BE2C (cell line): ENCODE measurements at regions not wholly inside any gene's neighbourhood (a gene's known extent, or its start where the extent isn't known, plus 50 kb on each side); places are given as distances from the start of the nearest gene placed in this dataset.

Source experiments
- DNase-seq: peaks from one replicate; pipeline ENCODE4 v3.0.0-alpha.2; 2020
- H3K27me3 ChIP-seq: fragments of 250-450 bp; sonication (Bioruptor Pico); 2 replicates; pipeline ENCODE4 v1.5.1; 2020; ENCODE audit warnings: mild to moderate bottlenecking
- H3K36me3 ChIP-seq: fragments of 250-450 bp; sonication (Bioruptor Pico); 2 replicates; pipeline ENCODE4 v1.5.1; 2020; ENCODE audit warnings: mild to moderate bottlenecking
- H3K4me1 ChIP-seq: fragments of 250-450 bp; sonication (Bioruptor Pico); 2 replicates; pipeline ENCODE4 v1.5.1; 2020
- H3K4me3 ChIP-seq: 2 replicates; pipeline ENCODE4 v1.5.1; 2011; ENCODE audit warnings: low read depth, low read length
- H3K9me3 ChIP-seq: fragments of 250-450 bp; sonication (Bioruptor Pico); 2 replicates; pipeline ENCODE4 v1.5.1; 2020
- TF ChIP-seq, protein P1 (sequence below): IDR thresholded peaks from 2 replicates; pipeline ENCODE4 v1.5.1; 2012; ENCODE audit warnings: mild to moderate bottlenecking, low read depth, low read length

DNA sequence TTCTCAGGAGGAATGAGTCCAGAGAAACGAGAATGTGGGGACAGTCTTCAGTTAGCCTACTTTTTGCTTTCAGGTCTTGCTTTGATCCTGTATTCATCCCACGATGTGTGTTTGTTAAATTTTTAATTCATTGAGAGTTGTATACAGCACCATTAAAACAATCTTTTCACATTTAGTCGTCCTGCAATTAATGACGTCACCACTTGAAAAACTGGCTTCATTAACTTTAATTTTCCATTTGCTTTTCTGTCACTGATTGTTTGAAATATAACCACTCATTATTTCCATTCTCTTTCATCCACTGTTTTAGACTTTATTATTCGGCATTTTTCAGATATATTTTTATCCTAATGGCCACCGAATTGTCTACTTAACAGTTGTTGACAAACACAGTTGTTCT lies 146.9 kb downstream of the TFEC start:
- no peaks in the 10 kb centered on the region for H3K27me3 ChIP-seq
- no peak overlapping the region for H3K4me3 ChIP-seq
- no peaks in the 10 kb centered on the region for H3K4me1 ChIP-seq
- DNase-seq = no peak
- H3K36me3 ChIP-seq = no peaks in the 10 kb centered on the region
- TF ChIP-seq, protein P1, sequence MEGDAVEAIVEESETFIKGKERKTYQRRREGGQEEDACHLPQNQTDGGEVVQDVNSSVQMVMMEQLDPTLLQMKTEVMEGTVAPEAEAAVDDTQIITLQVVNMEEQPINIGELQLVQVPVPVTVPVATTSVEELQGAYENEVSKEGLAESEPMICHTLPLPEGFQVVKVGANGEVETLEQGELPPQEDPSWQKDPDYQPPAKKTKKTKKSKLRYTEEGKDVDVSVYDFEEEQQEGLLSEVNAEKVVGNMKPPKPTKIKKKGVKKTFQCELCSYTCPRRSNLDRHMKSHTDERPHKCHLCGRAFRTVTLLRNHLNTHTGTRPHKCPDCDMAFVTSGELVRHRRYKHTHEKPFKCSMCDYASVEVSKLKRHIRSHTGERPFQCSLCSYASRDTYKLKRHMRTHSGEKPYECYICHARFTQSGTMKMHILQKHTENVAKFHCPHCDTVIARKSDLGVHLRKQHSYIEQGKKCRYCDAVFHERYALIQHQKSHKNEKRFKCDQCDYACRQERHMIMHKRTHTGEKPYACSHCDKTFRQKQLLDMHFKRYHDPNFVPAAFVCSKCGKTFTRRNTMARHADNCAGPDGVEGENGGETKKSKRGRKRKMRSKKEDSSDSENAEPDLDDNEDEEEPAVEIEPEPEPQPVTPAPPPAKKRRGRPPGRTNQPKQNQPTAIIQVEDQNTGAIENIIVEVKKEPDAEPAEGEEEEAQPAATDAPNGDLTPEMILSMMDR = no peak
- no peaks in the 10 kb centered on the region for H3K9me3 ChIP-seq

DNA sequence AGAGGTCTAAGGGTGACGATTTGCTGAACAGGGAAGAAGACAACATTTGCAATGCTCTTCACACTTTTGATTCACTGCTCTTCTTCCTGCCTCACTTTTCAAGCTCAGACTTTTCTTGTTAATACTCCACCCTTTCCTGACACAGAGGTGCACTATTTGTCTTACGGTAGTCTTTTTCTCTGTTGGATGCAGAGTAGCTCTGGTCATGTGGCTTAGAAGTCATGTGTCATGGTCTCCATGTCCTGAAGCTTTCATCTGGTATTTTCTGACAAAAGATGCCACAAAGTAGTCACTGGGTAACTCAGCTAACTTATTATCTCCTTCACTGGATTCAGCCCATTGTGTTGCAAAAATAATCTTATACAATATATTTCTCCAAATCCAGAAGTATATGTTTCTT lies 149.1 kb downstream of the TFEC start:
- Histone ChIP-seq H3K9me3 (no peaks in the 10 kb centered on the region), H3K27me3 (no peaks in the 10 kb centered on the region), H3K4me1 (no peaks in the 10 kb centered on the region), H3K36me3 (no peaks in the 10 kb centered on the region), H3K4me3 (no peak overlapping the region)
- TF ChIP-seq, protein P1 = no peak
- DNase-seq = no peak

DNA sequence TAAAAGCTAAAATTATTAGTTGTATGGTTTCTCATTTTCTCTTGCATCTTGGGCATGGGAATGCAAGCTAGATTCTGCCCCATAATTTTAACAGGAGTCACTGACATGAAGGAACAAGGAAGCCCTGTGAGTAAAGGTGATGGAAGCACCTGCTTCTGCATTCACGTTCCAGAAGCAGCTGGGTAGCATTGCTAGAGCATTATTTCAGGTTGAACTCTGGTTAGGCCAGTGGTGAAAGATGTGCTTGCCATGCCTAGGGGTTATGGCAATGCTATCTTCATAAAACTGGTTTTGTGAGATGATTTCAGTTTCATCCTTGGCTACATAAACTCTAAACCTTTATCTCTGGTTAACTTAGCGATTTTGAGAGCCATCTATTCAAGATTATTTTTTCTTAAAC lies 151.4 kb downstream of the TFEC start:
- Histone ChIP-seq H3K9me3 (no peaks in the 10 kb centered on the region), H3K27me3 (no peaks in the 10 kb centered on the region), H3K4me3 (no peak overlapping the region), H3K36me3 (no peaks in the 10 kb centered on the region), H3K4me1 (no peaks in the 10 kb centered on the region)
- no peak for DNase-seq
- TF ChIP-seq, protein P1 = no peak

DNA sequence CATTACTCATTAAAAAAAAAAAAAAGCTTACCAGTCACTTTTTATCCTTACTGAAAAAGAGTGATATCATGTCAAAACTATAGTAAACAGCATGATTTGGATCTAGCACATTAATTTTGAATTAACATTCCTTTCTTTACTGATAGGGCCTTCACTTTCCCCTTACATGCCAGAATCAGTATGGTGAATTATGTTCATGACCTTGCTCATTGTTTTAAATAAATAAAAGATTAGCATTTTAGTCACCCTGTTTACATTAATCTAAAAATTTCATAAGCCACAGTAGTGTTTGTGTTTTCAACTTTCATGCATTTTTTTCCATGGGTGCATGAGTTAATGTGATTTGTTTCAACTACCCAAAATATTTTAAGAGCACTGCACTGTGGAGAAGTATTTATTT lies 160.8 kb downstream of the TFEC start:
- Histone ChIP-seq H3K36me3 (no peaks in the 10 kb centered on the region), H3K4me3 (no peak overlapping the region), H3K27me3 (no peaks in the 10 kb centered on the region), H3K4me1 (no peaks in the 10 kb centered on the region), H3K9me3 (no peaks in the 10 kb centered on the region)
- TF ChIP-seq, protein P1 = no peak
- no peak for DNase-seq

DNA sequence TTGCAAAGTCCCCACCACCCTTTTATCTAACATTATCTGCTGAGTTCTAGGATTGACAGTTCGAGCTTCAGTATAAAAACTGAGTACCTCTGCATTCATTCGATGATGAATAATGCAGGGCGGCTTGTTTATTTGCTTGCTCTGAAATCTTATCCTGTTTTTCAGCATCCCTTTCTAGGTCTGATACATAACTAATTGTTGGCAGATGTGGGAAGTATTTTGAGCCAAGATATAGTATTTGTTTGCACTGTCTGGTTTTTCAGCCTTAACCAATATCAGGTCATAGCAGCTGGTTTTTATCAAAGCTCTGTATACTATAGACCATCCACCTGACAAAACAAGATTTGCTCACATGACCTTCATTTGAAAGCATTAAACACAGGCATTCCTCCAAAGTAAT lies 161.4 kb downstream of the TFEC start:
- Histone ChIP-seq H3K4me1 (no peaks in the 10 kb centered on the region), H3K9me3 (no peaks in the 10 kb centered on the region), H3K36me3 (no peaks in the 10 kb centered on the region), H3K4me3 (no peak overlapping the region), H3K27me3 (no peaks in the 10 kb centered on the region)
- TF ChIP-seq, protein P1 = no peak
- DNase-seq = no peak

DNA sequence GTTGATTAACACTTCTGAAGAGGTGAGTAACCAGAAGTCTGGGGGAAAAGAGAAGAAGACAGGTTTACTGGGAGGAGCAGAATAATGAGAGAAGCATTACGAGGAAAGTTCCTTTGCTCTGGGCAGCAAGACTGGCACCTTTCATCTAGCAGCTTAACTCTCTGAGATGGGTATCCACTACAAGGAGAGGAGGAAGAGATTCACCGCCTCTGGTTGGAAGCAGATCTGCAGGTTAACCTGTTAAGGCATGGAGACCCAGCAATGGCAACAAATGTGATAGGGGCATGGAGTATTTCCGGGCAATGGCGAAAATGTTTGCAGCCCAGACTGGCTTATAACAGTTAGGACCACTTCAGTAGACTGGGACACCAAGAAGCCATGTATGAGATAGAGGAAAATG lies 162.2 kb downstream of the TFEC start:
- no peak overlapping the region for H3K4me3 ChIP-seq
- no peaks in the 10 kb centered on the region for H3K9me3 ChIP-seq
- no peak for DNase-seq
- TF ChIP-seq, protein P1 = no peak
- H3K27me3 ChIP-seq = no peaks in the 10 kb centered on the region
- no peaks in the 10 kb centered on the region for H3K36me3 ChIP-seq
- H3K4me1 ChIP-seq = no peaks in the 10 kb centered on the region
